WERI-Rb-1 (cell line): ENCODE measurements at regions not wholly inside any gene's neighbourhood (a gene's known extent, or its start where the extent isn't known, plus 50 kb on each side); places are given as distances from the start of the nearest gene placed in this dataset.

Experiments used
- DNase-seq: peaks from one replicate; pipeline ENCODE4 v3.0.0-alpha.2; 2020
- H3K27ac ChIP-seq: fragments of 250-450 bp; sonication (Bioruptor Pico); 2 replicates; pipeline ENCODE4 v1.5.1; 2020; ENCODE audit warnings: mild to moderate bottlenecking, moderate library complexity
- H3K27me3 ChIP-seq: fragments of 250-450 bp; sonication (Bioruptor Pico); 2 replicates; pipeline ENCODE4 v1.5.1; 2021; ENCODE audit warnings: mild to moderate bottlenecking, low read depth, moderate library complexity; ENCODE audit not compliant: insufficient read depth, severe bottlenecking
- H3K36me3 ChIP-seq: fragments of 250-450 bp; sonication (Bioruptor Pico); 2 replicates; pipeline ENCODE4 v1.5.1; 2020; ENCODE audit warnings: mild to moderate bottlenecking, moderate library complexity
- H3K4me3 ChIP-seq: 2 replicates; pipeline ENCODE4 v1.5.1; 2011; ENCODE audit warnings: low read depth, mild to moderate bottlenecking, control low read depth, low read length
- H3K9me3 ChIP-seq: fragments of 250-450 bp; sonication (Bioruptor Pico); 2 replicates; pipeline ENCODE4 v1.5.1; 2021; ENCODE audit warnings: mild to moderate bottlenecking, moderate library complexity; ENCODE audit not compliant: severe bottlenecking
- TF ChIP-seq, protein P1 (sequence below): IDR thresholded peaks from 2 replicates; pipeline ENCODE4 v1.5.1; 2011; ENCODE audit warnings: low read depth, mild to moderate bottlenecking, control low read depth, inconsistent platforms, low read length

DNA sequence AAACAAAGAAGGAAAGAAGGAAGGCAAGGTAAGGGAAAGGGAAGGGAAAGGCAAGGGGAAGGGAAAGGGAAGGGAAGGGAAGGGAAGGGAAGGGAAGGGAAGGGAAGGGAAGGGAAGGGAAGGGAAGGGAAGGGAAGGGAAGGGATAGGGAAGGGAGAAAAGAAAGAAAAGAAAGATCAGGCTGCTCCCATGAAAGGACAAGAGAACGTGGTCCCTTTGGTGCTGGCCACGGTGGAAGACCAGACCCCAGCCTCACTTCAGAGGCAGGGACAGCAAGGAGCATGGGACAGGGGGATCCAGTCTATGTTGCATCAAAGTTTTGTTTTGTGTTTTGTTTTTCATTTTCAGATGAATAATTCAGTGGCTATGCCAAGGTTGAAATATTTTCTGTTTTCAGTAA lies 111.4 kb upstream of the IGF1R start:
- TF ChIP-seq, protein P1, sequence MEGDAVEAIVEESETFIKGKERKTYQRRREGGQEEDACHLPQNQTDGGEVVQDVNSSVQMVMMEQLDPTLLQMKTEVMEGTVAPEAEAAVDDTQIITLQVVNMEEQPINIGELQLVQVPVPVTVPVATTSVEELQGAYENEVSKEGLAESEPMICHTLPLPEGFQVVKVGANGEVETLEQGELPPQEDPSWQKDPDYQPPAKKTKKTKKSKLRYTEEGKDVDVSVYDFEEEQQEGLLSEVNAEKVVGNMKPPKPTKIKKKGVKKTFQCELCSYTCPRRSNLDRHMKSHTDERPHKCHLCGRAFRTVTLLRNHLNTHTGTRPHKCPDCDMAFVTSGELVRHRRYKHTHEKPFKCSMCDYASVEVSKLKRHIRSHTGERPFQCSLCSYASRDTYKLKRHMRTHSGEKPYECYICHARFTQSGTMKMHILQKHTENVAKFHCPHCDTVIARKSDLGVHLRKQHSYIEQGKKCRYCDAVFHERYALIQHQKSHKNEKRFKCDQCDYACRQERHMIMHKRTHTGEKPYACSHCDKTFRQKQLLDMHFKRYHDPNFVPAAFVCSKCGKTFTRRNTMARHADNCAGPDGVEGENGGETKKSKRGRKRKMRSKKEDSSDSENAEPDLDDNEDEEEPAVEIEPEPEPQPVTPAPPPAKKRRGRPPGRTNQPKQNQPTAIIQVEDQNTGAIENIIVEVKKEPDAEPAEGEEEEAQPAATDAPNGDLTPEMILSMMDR = no peak
- no peak for DNase-seq

DNA sequence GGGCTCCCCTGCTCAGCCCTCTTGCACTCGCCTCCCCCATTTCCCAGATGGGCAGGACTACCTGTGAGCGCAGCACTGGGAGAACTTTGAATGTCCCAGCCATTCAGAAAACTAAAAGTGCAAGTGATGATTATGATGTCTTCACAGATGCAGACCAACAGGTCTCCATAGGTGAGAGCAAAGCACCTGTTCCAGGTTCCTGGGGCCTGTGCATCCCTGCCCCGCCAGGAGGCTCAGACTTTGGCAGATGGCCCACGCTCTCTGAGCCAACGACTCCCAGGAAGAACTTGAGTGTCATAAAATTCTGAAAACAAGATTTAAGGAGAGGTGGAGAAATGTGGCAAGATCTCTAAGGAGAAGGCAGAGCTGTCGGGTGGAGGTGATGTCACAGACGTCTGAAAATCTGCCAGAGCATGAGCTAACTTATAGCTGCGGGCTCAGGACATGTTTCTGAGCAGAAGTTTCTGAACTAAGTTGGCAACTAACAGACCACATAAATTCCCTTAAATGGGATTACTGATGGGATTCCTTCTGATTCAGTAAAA lies 110.8 kb upstream of the IGF1R start:
- Histone ChIP-seq H3K36me3 (no peaks in the 10 kb centered on the region), H3K4me3 (no peak overlapping the region), H3K27ac (no peak overlapping the region), H3K27me3 (peaks cover 82% of the 10 kb centered on the region), H3K9me3 (no peaks in the 10 kb centered on the region)
- TF ChIP-seq, protein P1 = no peak
- no peak for DNase-seq

More for the DNA sequence above, 111.4 kb upstream of the IGF1R start:
- Histone ChIP-seq H3K36me3 (no peaks in the 10 kb centered on the region), H3K27me3 (peaks cover 84% of the 10 kb centered on the region), H3K27ac (no peak overlapping the region), H3K4me3 (no peak overlapping the region), H3K9me3 (no peaks in the 10 kb centered on the region)

DNA sequence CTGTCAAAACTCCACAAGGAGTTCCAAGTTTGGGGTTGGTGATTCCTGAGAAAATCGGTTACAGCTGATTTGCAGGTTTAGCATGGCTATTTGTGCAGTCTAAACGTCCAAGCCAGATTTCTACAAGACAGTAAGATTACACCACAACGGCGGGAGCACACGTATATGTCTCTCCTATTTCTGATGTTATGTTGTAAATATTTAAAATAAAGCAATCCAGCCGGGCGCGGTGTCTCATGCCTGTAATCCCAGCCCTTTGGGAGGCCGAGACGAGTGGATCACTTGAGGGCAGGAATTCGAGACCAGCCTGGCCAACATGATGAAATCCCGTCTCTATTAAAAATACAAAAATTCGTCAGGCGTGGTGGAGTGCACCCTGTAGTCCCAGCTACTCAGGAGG lies 106.8 kb upstream of the IGF1R start:
- DNase-seq = no peak
- Histone ChIP-seq H3K4me3 (no peak overlapping the region), H3K27me3 (peaks cover 80% of the 10 kb centered on the region), H3K27ac (no peak overlapping the region), H3K36me3 (no peaks in the 10 kb centered on the region), H3K9me3 (no peaks in the 10 kb centered on the region)
- TF ChIP-seq, protein P1 = no peak

GRCh38 chr15:98543237-98543636 lies 105.1 kb upstream of the IGF1R start:
- H3K27me3 ChIP-seq = peaks cover 81% of the 10 kb centered on the region
- DNase-seq = no peak
- TF ChIP-seq, protein P1 = no peak
- H3K36me3 ChIP-seq = no peaks in the 10 kb centered on the region
- peaks cover 5% of the 10 kb centered on the region for H3K9me3 ChIP-seq
- no peak overlapping the region for H3K27ac ChIP-seq
- H3K4me3 ChIP-seq = no peak overlapping the region

DNA sequence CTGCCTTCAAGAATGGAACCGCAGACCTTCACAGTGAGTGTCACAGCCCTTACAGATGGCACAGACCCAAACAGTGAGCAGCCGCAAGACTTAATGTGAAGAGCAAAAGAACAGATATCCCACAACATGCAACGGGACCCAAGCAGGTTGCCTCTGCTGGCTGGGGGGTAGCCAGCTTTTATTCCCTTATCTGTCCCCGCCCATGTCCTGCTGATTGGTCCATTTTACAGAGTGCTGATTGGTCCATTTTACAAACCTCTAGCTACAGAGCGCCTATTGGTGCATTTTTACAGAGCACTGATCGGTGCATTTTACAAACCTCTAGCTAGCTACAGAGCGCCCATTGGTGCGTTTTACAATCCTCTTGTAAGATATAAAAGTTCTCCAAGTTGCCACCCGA lies 102.0 kb upstream of the IGF1R start:
- Histone ChIP-seq H3K36me3 (no peaks in the 10 kb centered on the region), H3K27me3 (peaks cover 84% of the 10 kb centered on the region), H3K27ac (no peak overlapping the region), H3K4me3 (no peak overlapping the region), H3K9me3 (peaks cover 23% of the 10 kb centered on the region)
- TF ChIP-seq, protein P1 = no peak
- no peak for DNase-seq

- no peak overlapping the region for H3K4me3 ChIP-seq
- no peak overlapping the region for H3K27ac ChIP-seq
- TF ChIP-seq, protein P1 = no peak
- H3K36me3 ChIP-seq = no peaks in the 10 kb centered on the region
- H3K9me3 ChIP-seq = peaks cover 23% of the 10 kb centered on the region
- DNase-seq = no peak
- H3K27me3 ChIP-seq = peaks cover 86% of the 10 kb centered on the region
Observed at GRCh38 chr15:98547275-98547674, 101.1 kb upstream of the IGF1R start.
